ENCODE measurements at regions not wholly inside any gene's neighbourhood (a gene's known extent, or its start where the extent isn't known, plus 50 kb on each side); places are given as distances from the start of the nearest gene placed in this dataset.

DNA sequence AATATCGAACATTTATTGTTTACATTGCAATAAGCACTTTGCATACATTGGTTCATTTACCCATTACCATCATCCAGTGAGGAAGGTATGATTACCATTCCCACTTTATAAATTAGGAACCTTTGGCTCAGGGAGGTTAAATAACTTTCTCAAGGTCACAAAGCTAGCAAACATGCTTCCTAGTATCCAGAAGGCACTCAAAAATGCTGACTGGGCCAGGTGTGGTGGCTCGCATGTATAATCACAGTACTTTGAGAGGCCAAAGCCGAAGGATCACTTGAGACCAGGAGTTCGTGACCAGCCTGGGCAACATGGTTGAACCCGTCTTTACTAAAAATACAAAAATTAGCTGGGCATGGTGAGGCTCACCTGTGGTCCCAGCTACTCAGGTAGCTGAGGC, 259.6 kb downstream of the TMEM114 start:
- TF ChIP-seq, protein P1, sequence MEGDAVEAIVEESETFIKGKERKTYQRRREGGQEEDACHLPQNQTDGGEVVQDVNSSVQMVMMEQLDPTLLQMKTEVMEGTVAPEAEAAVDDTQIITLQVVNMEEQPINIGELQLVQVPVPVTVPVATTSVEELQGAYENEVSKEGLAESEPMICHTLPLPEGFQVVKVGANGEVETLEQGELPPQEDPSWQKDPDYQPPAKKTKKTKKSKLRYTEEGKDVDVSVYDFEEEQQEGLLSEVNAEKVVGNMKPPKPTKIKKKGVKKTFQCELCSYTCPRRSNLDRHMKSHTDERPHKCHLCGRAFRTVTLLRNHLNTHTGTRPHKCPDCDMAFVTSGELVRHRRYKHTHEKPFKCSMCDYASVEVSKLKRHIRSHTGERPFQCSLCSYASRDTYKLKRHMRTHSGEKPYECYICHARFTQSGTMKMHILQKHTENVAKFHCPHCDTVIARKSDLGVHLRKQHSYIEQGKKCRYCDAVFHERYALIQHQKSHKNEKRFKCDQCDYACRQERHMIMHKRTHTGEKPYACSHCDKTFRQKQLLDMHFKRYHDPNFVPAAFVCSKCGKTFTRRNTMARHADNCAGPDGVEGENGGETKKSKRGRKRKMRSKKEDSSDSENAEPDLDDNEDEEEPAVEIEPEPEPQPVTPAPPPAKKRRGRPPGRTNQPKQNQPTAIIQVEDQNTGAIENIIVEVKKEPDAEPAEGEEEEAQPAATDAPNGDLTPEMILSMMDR (conservative IDR thresholded peaks at IDR 0.05 in 1 of 2, IDR thresholded peaks at IDR 0.05 in 1 of 2; ENCODE audit: extremely low read depth in 1 of 2, insufficient read depth in 1 of 2, low read depth in 1 of 2, low read length in 2 of 2), result no peak
- TF ChIP-seq EZH2 (IDR thresholded peaks at IDR 0.05; ENCODE audit: borderline replicate concordance, low read length), result no peak
